Neural progenitor cell (in vitro differentiated cells): ENCODE measurements at regions not wholly inside any gene's neighbourhood (a gene's known extent, or its start where the extent isn't known, plus 50 kb on each side); places are given as distances from the start of the nearest gene placed in this dataset.

Source experiments
- DNase-seq: peaks from one replicate; pipeline ENCODE4 v3.0.0-alpha.2; 2016; ENCODE audit warnings: low spot score
- H2AFZ ChIP-seq: fragments of 200-600 bp; sonication (generic); replicated peaks from 2 replicates; pipeline ENCODE4 v1.6.1; 2016; ENCODE audit warnings: antibody characterized with exemption
- H3F3A ChIP-seq: fragments of 200-600 bp; sonication (generic); 2 replicates; pipeline ENCODE4 v1.6.1; 2016; ENCODE audit warnings: antibody characterized with exemption, low read depth
- H3K27ac ChIP-seq: fragments of 200-600 bp; sonication (generic); 2 replicates; pipeline ENCODE4 v1.5.1; 2016; ENCODE audit warnings: mild to moderate bottlenecking
- H3K27me3 ChIP-seq: fragments of 200-600 bp; sonication (generic); 2 replicates; pipeline ENCODE4 v1.6.1; 2016; ENCODE audit warnings: mild to moderate bottlenecking, moderate library complexity
- H3K36me3 ChIP-seq: fragments of 200-600 bp; sonication (generic); 2 replicates; pipeline ENCODE4 v1.5.1; 2016
- H3K4me1 ChIP-seq: fragments of 200-600 bp; sonication (generic); 2 replicates; pipeline ENCODE4 v1.6.1; 2016; ENCODE audit warnings: mixed run types
- H3K4me2 ChIP-seq: fragments of 200-600 bp; sonication (generic); 2 replicates; pipeline ENCODE4 v1.6.1; 2016
- H3K4me3 ChIP-seq: fragments of 200-600 bp; sonication (generic); 2 replicates; pipeline ENCODE4 v1.5.1; 2016
- H3K79me2 ChIP-seq: fragments of 200-600 bp; sonication (generic); 2 replicates; pipeline ENCODE4 v1.6.1; 2016; ENCODE audit warnings: low read depth
- H3K9ac ChIP-seq: fragments of 200-600 bp; sonication (generic); 2 replicates; pipeline ENCODE4 v1.6.1; 2016
- H3K9me3 ChIP-seq: fragments of 200-600 bp; sonication (generic); 2 replicates; pipeline ENCODE4 v1.5.1; 2016; ENCODE audit warnings: low read depth
- H4K20me1 ChIP-seq: fragments of 200-600 bp; sonication (generic); 2 replicates; pipeline ENCODE4 v1.6.1; 2016; ENCODE audit warnings: low read depth
- H3K27ac Mint-ChIP-seq: 3 replicates; pipeline ENCODE4 v1.8.0; 2021; ENCODE audit warnings: mixed read lengths
- H3K27me3 Mint-ChIP-seq: 2 replicates; pipeline ENCODE4 v1.8.0; 2022; ENCODE audit warnings: low read depth, mild to moderate bottlenecking, inconsistent platforms, moderate library complexity, mixed read lengths; ENCODE audit not compliant: insufficient read depth
- H3K36me3 Mint-ChIP-seq: 3 replicates; pipeline ENCODE4 v1.8.0; 2021; ENCODE audit warnings: mixed read lengths
- H3K4me1 Mint-ChIP-seq: 3 replicates; pipeline ENCODE4 v1.8.0; 2021; ENCODE audit warnings: mixed read lengths
- H3K4me3 Mint-ChIP-seq: 3 replicates; pipeline ENCODE4 v1.8.0; 2021; ENCODE audit warnings: mild to moderate bottlenecking, moderate library complexity, mixed read lengths
- H3K9me3 Mint-ChIP-seq: 3 replicates; pipeline ENCODE4 v1.8.0; 2020; ENCODE audit warnings: mixed read lengths
- EZH2 ChIP-seq: fragments of 200-600 bp; sonication (generic); IDR thresholded peaks from 2 replicates; pipeline ENCODE4 v1.6.1; 2017; ENCODE audit warnings: antibody characterized with exemption, mild to moderate bottlenecking, moderate library complexity
- EZH2phosphoT487 ChIP-seq: fragments of 200-600 bp; sonication (generic); IDR thresholded peaks from 2 replicates; pipeline ENCODE4 v1.6.1; 2017; ENCODE audit warnings: antibody characterized with exemption
- TF ChIP-seq, protein P1 (sequence below): fragments of 200-600 bp; sonication (generic); IDR thresholded peaks from 2 replicates; pipeline ENCODE4 v1.5.1; 2017; ENCODE audit warnings: antibody characterized with exemption, mild to moderate bottlenecking

DNA sequence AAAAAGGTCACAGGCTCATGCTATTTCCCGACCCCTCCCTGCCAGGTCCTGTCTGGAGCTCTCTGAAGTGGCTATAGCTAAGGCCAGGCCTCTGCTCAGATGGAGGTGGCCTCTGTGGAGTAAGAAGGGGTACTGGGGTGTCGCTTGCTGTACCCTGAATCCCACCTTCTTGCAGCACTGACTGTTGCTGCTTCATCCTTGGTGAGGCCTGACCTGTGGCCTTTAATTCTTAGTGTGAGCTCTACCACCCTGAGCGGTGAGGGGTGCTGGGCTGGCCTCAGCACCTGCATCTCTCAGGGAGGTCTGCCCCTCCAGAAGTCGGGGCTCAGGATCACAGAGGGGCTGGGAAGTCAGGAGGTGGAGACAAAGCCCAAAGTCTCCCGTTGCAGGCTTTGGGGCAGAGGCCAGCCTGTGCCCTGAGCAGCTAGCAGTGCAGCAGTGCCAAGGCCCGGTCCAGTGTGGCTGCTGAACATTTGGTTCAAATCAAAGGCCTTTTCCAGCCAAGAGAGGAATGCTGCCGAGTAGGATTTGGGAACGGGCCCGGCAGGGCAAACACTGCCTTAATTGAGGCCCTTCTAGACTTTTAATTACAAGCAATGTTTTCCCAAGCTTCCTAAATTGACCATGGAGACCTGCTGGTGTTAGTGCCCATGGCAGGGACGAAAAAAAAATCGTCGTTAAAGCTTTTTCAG, 133.5 kb upstream of the HAAO start:
- peak; percentile 52 for DNase-seq
- H3K27me3 Mint-ChIP-seq, result peaks cover 11% of the 10 kb centered on the region
- Histone ChIP-seq H3K9ac (no peak overlapping the region), H3K9me3 (no peaks in the 10 kb centered on the region), H3F3A (peaks cover 84% of the 10 kb centered on the region), H4K20me1 (no peaks in the 10 kb centered on the region), H3K4me1 (peaks cover 91% of the 10 kb centered on the region), H3K4me3 (no peak overlapping the region), H3K4me2 (peak overlapping the region; percentile 43), H3K27me3 (no peaks in the 10 kb centered on the region), H3K79me2 (no peaks in the 10 kb centered on the region), H3K36me3 (no peaks in the 10 kb centered on the region), H2AFZ (no peak overlapping the region), H3K27ac (peak overlapping the region; percentile 98)
- no peak for TF ChIP-seq EZH2phosphoT487
- no peak for TF ChIP-seq EZH2
- TF ChIP-seq, protein P1, sequence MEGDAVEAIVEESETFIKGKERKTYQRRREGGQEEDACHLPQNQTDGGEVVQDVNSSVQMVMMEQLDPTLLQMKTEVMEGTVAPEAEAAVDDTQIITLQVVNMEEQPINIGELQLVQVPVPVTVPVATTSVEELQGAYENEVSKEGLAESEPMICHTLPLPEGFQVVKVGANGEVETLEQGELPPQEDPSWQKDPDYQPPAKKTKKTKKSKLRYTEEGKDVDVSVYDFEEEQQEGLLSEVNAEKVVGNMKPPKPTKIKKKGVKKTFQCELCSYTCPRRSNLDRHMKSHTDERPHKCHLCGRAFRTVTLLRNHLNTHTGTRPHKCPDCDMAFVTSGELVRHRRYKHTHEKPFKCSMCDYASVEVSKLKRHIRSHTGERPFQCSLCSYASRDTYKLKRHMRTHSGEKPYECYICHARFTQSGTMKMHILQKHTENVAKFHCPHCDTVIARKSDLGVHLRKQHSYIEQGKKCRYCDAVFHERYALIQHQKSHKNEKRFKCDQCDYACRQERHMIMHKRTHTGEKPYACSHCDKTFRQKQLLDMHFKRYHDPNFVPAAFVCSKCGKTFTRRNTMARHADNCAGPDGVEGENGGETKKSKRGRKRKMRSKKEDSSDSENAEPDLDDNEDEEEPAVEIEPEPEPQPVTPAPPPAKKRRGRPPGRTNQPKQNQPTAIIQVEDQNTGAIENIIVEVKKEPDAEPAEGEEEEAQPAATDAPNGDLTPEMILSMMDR, result no peak
- H3K4me3 Mint-ChIP-seq, result peak overlapping the region; percentile 66
- no peaks in the 10 kb centered on the region for H3K9me3 Mint-ChIP-seq
- H3K27ac Mint-ChIP-seq, result peak overlapping the region; percentile 100
- peaks cover 95% of the 10 kb centered on the region for H3K4me1 Mint-ChIP-seq
- H3K36me3 Mint-ChIP-seq, result no peaks in the 10 kb centered on the region

DNA sequence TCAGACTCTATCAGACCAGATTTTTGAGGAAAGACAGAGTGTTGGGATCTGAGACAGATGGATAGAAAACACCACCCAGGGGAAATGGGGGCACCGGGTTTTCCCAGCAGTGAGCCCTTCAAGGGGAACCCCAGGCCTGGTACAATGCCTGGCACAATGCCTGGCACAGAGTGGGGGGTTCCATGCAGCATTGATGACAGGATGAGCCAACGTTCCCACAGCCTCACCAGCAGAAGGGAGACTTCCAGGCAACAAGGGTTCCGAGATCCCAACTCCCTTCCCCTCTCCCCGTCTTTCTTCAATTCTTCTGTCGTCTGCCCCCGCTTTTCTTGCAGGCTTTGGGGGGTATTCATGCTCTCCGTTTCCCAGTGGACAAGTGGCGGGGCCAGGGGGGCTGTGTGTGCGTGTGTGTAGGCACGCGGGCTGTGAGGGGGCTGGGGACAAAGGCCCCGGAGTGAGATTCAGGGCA, 132.1 kb upstream of the HAAO start:
- Mint-ChIP-seq H3K36me3 (no peaks in the 10 kb centered on the region), H3K9me3 (no peaks in the 10 kb centered on the region), H3K4me1 (peaks cover 83% of the 10 kb centered on the region), H3K4me3 (peak overlapping the region; percentile 72), H3K27me3 (peaks cover 14% of the 10 kb centered on the region), H3K27ac (peak overlapping the region; percentile 100)
- no peak for TF ChIP-seq EZH2
- no peak for TF ChIP-seq EZH2phosphoT487
- TF ChIP-seq, protein P1, result no peak
- Histone ChIP-seq H3F3A (peaks cover 72% of the 10 kb centered on the region), H2AFZ (no peak overlapping the region), H4K20me1 (no peaks in the 10 kb centered on the region), H3K27ac (peak overlapping the region; percentile 98), H3K9ac (no peak overlapping the region), H3K4me1 (peaks cover 80% of the 10 kb centered on the region), H3K4me2 (peak overlapping the region; percentile 60), H3K36me3 (no peaks in the 10 kb centered on the region), H3K4me3 (no peak overlapping the region), H3K79me2 (no peaks in the 10 kb centered on the region), H3K27me3 (no peaks in the 10 kb centered on the region), H3K9me3 (no peaks in the 10 kb centered on the region)
- no peak for DNase-seq

DNA sequence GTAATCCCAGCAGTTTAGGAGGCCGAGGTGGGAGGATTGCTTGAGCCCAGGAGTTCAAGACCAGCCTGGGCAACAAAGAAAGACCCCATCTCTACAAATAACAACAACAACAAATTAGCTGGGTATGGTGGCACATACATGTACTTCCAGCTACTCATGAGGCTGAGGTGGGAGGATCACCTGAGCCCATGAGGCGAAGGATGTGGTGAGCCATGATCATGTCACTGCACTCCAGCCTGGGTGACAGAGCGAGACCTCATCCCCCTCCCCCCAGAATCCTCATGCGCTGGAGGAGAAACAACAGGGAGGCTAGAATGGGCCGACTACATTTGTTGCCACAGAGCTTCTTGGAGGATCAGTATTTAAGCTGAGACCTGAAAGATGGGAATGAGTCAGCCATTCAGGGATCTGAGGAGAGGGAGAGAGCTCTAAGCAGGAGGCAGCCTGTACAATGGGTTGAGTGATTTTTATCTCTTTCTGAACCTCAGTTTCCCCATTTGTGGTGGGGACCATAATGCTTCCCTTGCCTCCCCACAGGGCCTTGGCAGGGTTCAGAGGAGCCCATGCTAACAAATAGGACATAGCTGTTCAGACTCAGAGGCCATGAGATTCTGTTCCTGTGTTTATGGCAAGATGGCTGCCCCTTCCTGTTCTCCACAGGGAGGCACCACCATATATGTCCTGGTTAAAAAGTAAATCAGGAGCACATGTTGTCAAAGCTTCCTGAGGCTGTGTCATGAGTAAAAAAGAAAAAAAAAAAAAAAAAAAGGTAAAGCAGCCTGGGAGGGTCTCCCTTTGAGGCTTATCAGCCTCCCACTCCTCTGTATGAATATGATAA, 131.4 kb upstream of the HAAO start:
- H3K9me3 ChIP-seq, result no peaks in the 10 kb centered on the region
- peaks cover 65% of the 10 kb centered on the region for H3F3A ChIP-seq
- no peaks in the 10 kb centered on the region for H3K36me3 Mint-ChIP-seq
- no peak for DNase-seq
- peak overlapping the region; percentile 100 for H3K27ac Mint-ChIP-seq
- no peaks in the 10 kb centered on the region for H3K79me2 ChIP-seq
- H3K4me2 ChIP-seq, result peak overlapping the region; percentile 60
- H3K9me3 Mint-ChIP-seq, result no peaks in the 10 kb centered on the region
- H2AFZ ChIP-seq, result no peak overlapping the region
- no peak for TF ChIP-seq EZH2
- TF ChIP-seq, protein P1, result no peak
- TF ChIP-seq EZH2phosphoT487, result no peak
- no peak overlapping the region for H3K9ac ChIP-seq
- H3K27me3 Mint-ChIP-seq, result peaks cover 16% of the 10 kb centered on the region
- peaks cover 74% of the 10 kb centered on the region for H3K4me1 ChIP-seq
- H3K27me3 ChIP-seq, result no peaks in the 10 kb centered on the region
- no peaks in the 10 kb centered on the region for H3K36me3 ChIP-seq
- peak overlapping the region; percentile 72 for H3K4me3 Mint-ChIP-seq
- H4K20me1 ChIP-seq, result no peaks in the 10 kb centered on the region
- H3K4me1 Mint-ChIP-seq, result peaks cover 78% of the 10 kb centered on the region
- no peak overlapping the region for H3K4me3 ChIP-seq
- H3K27ac ChIP-seq, result peak overlapping the region; percentile 98
